ENCODE measurements at regions not wholly inside any gene's neighbourhood (a gene's known extent, or its start where the extent isn't known, plus 50 kb on each side); places are given as distances from the start of the nearest gene placed in this dataset.

GRCh38 chr2:21981127-21981526, 857.4 kb downstream of the TDRD15 start:
- intact Hi-C loops (cut with DNase I), result no loop called here
- Histone ChIP-seq H3K4me3 (no peak overlapping the region), H3K9me3 (no peaks in the 10 kb centered on the region), H3K27me3 (replicated peaks; ENCODE audit: insufficient read depth) (no peaks in the 10 kb centered on the region), H3K36me3 (no peaks in the 10 kb centered on the region), H3K4me1 (replicated peaks) (no peaks in the 10 kb centered on the region), H3K27ac (no peak overlapping the region)
- 79% methylated on average over 1 of the region's 1 CpG for WGBS
- TF ChIP-seq CTCF (IDR thresholded peaks at IDR 0.05) (no peak), POLR2A (IDR thresholded peaks at IDR 0.05) (no peak), POLR2AphosphoS5 (IDR thresholded peaks at IDR 0.05) (no peak)
- DNase-seq (ENCODE audit: low spot score), result no peak

- intact Hi-C loops (cut with DNase I), result no loop called here
- 98% methylated on average over 1 of the region's 1 CpG for WGBS
Observed at GRCh38 chr2:21993002-21993401, 869.2 kb downstream of the TDRD15 start.

GRCh38 chr2:21996339-21996738, 872.6 kb downstream of the TDRD15 start:
- no peaks in the 10 kb centered on the region for H3K4me1 ChIP-seq (replicated peaks)
- TF ChIP-seq POLR2AphosphoS5 (IDR thresholded peaks at IDR 0.05) (no peak), POLR2A (IDR thresholded peaks at IDR 0.05) (no peak), CTCF (IDR thresholded peaks at IDR 0.05) (no peak)
- H3K27me3 ChIP-seq (replicated peaks; ENCODE audit: insufficient read depth), result no peaks in the 10 kb centered on the region
- no peaks in the 10 kb centered on the region for H3K9me3 ChIP-seq
- DNase-seq (ENCODE audit: low spot score), result no peak
- 78% methylated on average over 5 of the region's 5 CpGs for WGBS
- intact Hi-C loops (cut with DNase I), result no loop called here
- no peak overlapping the region for H3K4me3 ChIP-seq
- no peak overlapping the region for H3K27ac ChIP-seq
- no peaks in the 10 kb centered on the region for H3K36me3 ChIP-seq

More at GRCh38 chr2:21993002-21993401, 869.2 kb downstream of the TDRD15 start:
- no peaks in the 10 kb centered on the region for H3K27me3 ChIP-seq (replicated peaks; ENCODE audit: insufficient read depth)
- H3K36me3 ChIP-seq, result no peaks in the 10 kb centered on the region
- H3K4me3 ChIP-seq, result no peak overlapping the region
- H3K27ac ChIP-seq, result no peak overlapping the region
- TF ChIP-seq POLR2AphosphoS5 (IDR thresholded peaks at IDR 0.05) (no peak), CTCF (IDR thresholded peaks at IDR 0.05) (no peak), POLR2A (IDR thresholded peaks at IDR 0.05) (no peak)
- no peak for DNase-seq (ENCODE audit: low spot score)
- H3K9me3 ChIP-seq, result no peaks in the 10 kb centered on the region
- H3K4me1 ChIP-seq (replicated peaks), result no peaks in the 10 kb centered on the region

GRCh38 chr2:21999522-21999921, 875.8 kb downstream of the TDRD15 start:
- WGBS, result 26% methylated on average over 1 of the region's 1 CpG
- H3K27ac ChIP-seq, result no peak overlapping the region
- no peaks in the 10 kb centered on the region for H3K4me1 ChIP-seq (replicated peaks)
- H3K4me3 ChIP-seq, result no peak overlapping the region
- H3K9me3 ChIP-seq, result no peaks in the 10 kb centered on the region
- no peak for TF ChIP-seq CTCF (IDR thresholded peaks at IDR 0.05)
- H3K36me3 ChIP-seq, result no peaks in the 10 kb centered on the region
- no peaks in the 10 kb centered on the region for H3K27me3 ChIP-seq (replicated peaks; ENCODE audit: insufficient read depth)
- no peak for DNase-seq (ENCODE audit: low spot score)
- intact Hi-C loops (cut with DNase I), result no loop called here

- Histone ChIP-seq H3K9me3 (no peaks in the 10 kb centered on the region), H3K4me3 (no peak overlapping the region), H3K27me3 (replicated peaks; ENCODE audit: insufficient read depth) (no peaks in the 10 kb centered on the region), H3K36me3 (no peaks in the 10 kb centered on the region), H3K27ac (no peak overlapping the region), H3K4me1 (replicated peaks) (no peaks in the 10 kb centered on the region)
- DNase-seq (ENCODE audit: low spot score), result no peak
- TF ChIP-seq POLR2AphosphoS5 (IDR thresholded peaks at IDR 0.05), result no peak
- no peak for TF ChIP-seq CTCF (IDR thresholded peaks at IDR 0.05)
- TF ChIP-seq POLR2A (IDR thresholded peaks at IDR 0.05), result no peak
- WGBS, result 68% methylated on average over 1 of the region's 1 CpG
- intact Hi-C loops (cut with DNase I), result no loop called here
Observed at GRCh38 chr2:22002066-22002465, 878.3 kb downstream of the TDRD15 start.
